ENCODE measurements at regions not wholly inside any gene's neighbourhood (a gene's known extent, or its start where the extent isn't known, plus 50 kb on each side); places are given as distances from the start of the nearest gene placed in this dataset.

DNA sequence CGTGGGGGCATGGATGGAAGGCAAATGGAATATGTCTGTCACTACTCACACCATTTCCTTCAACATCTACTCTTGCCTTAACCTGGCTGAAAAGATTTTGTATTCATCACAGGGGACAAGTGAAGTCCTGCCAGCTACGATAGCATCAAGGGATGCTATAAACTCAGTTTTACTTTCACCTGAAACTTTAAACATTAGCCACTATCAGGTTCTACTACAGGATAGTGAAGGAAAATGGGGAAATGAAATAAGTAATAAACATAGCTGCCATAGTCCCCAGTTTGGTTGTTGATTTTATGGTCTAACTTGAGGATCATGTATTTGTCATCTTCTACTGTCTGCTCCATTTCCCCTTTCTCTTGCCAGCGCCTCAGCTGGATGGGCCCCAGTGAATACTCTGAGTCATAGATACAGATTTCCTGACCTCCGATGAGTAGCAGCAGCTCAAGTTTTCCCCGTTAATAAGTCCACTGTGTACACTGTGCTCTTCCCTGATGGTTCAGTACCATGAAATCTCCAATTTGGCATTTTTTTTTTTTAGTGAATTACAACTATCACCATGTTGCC lies 338.2 kb upstream of the SLCO3A1 start:
- Histone ChIP-seq H3K9me3 (ENCODE audit: control insufficient read depth in 3 of 3, low read length in 3 of 3) (no peaks in the 10 kb centered on the region), H3K36me3 (ENCODE audit: control insufficient read depth in 3 of 3, insufficient read depth in 3 of 3, low read length in 3 of 3) (no peaks in the 10 kb centered on the region), H3K9ac (ENCODE audit: low read depth in 1 of 3, low read length in 3 of 3) (no peak overlapping the region), H3K27ac (ENCODE audit: low read depth, low read length) (no peak overlapping the region), H3K4me1 (ENCODE audit: control insufficient read depth in 3 of 3, insufficient read depth in 3 of 3, low read length in 3 of 3) (peaks cover 0 to 4% (median 3%) of the 10 kb centered on the region in 3 donors), H3K27me3 (ENCODE audit: control insufficient read depth in 3 of 3, insufficient read depth in 3 of 3, low read length in 3 of 3) (no peaks in the 10 kb centered on the region), H3K4me3 (ENCODE audit: low read length in 3 of 3) (no peak overlapping the region)

DNA sequence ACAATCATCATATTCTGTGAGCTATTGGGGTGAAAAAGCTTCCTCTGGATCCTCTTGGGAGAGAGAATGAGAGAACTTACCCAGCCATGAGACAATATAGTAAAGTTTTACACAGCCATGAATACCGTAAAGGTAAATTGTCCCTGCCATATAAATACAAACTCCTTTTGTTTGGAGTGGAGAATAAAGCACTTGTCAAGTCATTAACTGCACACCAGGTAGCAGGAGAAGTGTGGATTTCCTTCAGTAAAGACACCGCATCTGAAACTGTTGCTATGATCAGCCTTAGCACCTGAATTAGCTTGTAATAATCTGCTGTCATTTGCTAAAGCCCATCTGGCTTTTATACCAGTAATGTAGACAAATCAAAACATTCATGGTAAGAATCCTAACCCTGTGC lies 336.6 kb upstream of the SLCO3A1 start:
- Histone ChIP-seq H3K27ac (ENCODE audit: low read depth, low read length) (no peak overlapping the region), H3K27me3 (ENCODE audit: control insufficient read depth in 3 of 3, insufficient read depth in 3 of 3, low read length in 3 of 3) (no peaks in the 10 kb centered on the region), H3K4me1 (ENCODE audit: control insufficient read depth in 3 of 3, insufficient read depth in 3 of 3, low read length in 3 of 3) (peaks cover 0 to 4% (median 3%) of the 10 kb centered on the region in 3 donors), H3K9ac (ENCODE audit: low read depth in 1 of 3, low read length in 3 of 3) (no peak overlapping the region), H3K9me3 (ENCODE audit: control insufficient read depth in 3 of 3, low read length in 3 of 3) (no peaks in the 10 kb centered on the region), H3K4me3 (ENCODE audit: low read length in 3 of 3) (no peak overlapping the region), H3K36me3 (ENCODE audit: control insufficient read depth in 3 of 3, insufficient read depth in 3 of 3, low read length in 3 of 3) (no peaks in the 10 kb centered on the region)

GRCh38 chr15:91517491-91518200 lies 335.9 kb upstream of the SLCO3A1 start:
- no peaks in the 10 kb centered on the region for H3K27me3 ChIP-seq (ENCODE audit: control insufficient read depth in 3 of 3, insufficient read depth in 3 of 3, low read length in 3 of 3)
- H3K4me1 ChIP-seq (ENCODE audit: control insufficient read depth in 3 of 3, insufficient read depth in 3 of 3, low read length in 3 of 3) = peaks cover 0 to 4% (median 3%) of the 10 kb centered on the region in 3 donors
- no peak overlapping the region for H3K4me3 ChIP-seq (ENCODE audit: low read length in 3 of 3)
- no peaks in the 10 kb centered on the region for H3K9me3 ChIP-seq (ENCODE audit: control insufficient read depth in 3 of 3, low read length in 3 of 3)
- H3K36me3 ChIP-seq (ENCODE audit: control insufficient read depth in 3 of 3, insufficient read depth in 3 of 3, low read length in 3 of 3) = no peaks in the 10 kb centered on the region
- no peak overlapping the region for H3K9ac ChIP-seq (ENCODE audit: low read depth in 1 of 3, low read length in 3 of 3)
- H3K27ac ChIP-seq (ENCODE audit: low read depth, low read length) = no peak overlapping the region

DNA sequence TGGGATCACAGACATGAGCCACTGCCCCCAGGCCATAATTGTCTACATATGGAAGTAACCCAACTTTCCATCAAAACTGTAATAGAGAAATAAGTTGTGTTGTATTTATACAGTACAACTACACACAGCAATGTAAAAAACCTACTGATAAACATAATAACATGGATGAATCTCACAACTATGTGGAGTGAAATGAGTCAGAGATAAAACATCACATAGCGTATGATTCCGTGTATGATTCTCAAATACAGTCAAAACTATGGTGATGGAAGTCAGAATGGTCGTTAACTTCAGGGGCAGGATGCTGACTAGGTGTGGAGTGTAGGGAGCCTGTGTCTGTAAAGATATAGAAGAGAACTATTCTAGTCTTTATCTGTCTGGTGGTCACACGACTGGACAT lies 332.7 kb upstream of the SLCO3A1 start:
- Histone ChIP-seq H3K27me3 (ENCODE audit: control insufficient read depth in 3 of 3, insufficient read depth in 3 of 3, low read length in 3 of 3) (no peaks in the 10 kb centered on the region), H3K27ac (ENCODE audit: low read depth, low read length) (no peak overlapping the region), H3K4me3 (ENCODE audit: low read length in 3 of 3) (no peak overlapping the region), H3K9ac (ENCODE audit: low read depth in 1 of 3, low read length in 3 of 3) (no peak overlapping the region), H3K9me3 (ENCODE audit: control insufficient read depth in 3 of 3, low read length in 3 of 3) (no peaks in the 10 kb centered on the region), H3K36me3 (ENCODE audit: control insufficient read depth in 3 of 3, insufficient read depth in 3 of 3, low read length in 3 of 3) (no peaks in the 10 kb centered on the region), H3K4me1 (ENCODE audit: control insufficient read depth in 3 of 3, insufficient read depth in 3 of 3, low read length in 3 of 3) (peaks cover 0 to 1% (median under 1%) of the 10 kb centered on the region in 3 donors)

- Histone ChIP-seq H3K4me3 (ENCODE audit: low read length in 3 of 3) (no peak overlapping the region), H3K27me3 (ENCODE audit: control insufficient read depth in 3 of 3, insufficient read depth in 3 of 3, low read length in 3 of 3) (no peaks in the 10 kb centered on the region), H3K4me1 (ENCODE audit: control insufficient read depth in 3 of 3, insufficient read depth in 3 of 3, low read length in 3 of 3) (no peaks in the 10 kb centered on the region), H3K36me3 (ENCODE audit: control insufficient read depth in 3 of 3, insufficient read depth in 3 of 3, low read length in 3 of 3) (no peaks in the 10 kb centered on the region), H3K9ac (ENCODE audit: low read depth in 1 of 3, low read length in 3 of 3) (no peak overlapping the region), H3K27ac (ENCODE audit: low read depth, low read length) (no peak overlapping the region), H3K9me3 (ENCODE audit: control insufficient read depth in 3 of 3, low read length in 3 of 3) (no peaks in the 10 kb centered on the region)
These were observed 332.0 kb upstream of the SLCO3A1 start for GRCh38 chr15:91521548-91521947.

DNA sequence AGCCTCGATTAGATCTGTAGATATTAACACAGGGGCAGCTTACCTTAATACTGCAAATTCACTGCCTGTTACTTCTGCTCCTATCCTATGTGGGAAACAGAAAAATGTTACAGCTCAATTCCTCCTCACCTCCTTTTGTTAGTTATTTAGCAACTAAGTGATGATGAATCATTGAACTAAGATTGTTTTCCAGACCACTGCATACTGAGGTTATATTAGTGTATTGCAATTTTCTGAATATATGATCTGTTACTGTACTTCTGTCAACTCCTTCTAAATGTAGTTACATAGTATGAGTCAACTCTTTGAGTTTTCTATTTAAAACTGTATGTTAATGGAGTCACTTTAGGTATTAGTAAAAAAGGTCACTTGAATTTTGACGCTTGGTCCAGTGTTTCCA lies 331.5 kb upstream of the SLCO3A1 start:
- Histone ChIP-seq H3K27me3 (ENCODE audit: control insufficient read depth in 3 of 3, insufficient read depth in 3 of 3, low read length in 3 of 3) (no peaks in the 10 kb centered on the region), H3K27ac (ENCODE audit: low read depth, low read length) (no peak overlapping the region), H3K9me3 (ENCODE audit: control insufficient read depth in 3 of 3, low read length in 3 of 3) (no peaks in the 10 kb centered on the region), H3K4me1 (ENCODE audit: control insufficient read depth in 3 of 3, insufficient read depth in 3 of 3, low read length in 3 of 3) (no peaks in the 10 kb centered on the region), H3K36me3 (ENCODE audit: control insufficient read depth in 3 of 3, insufficient read depth in 3 of 3, low read length in 3 of 3) (no peaks in the 10 kb centered on the region), H3K4me3 (ENCODE audit: low read length in 3 of 3) (no peak overlapping the region), H3K9ac (ENCODE audit: low read depth in 1 of 3, low read length in 3 of 3) (no peak overlapping the region)

DNA sequence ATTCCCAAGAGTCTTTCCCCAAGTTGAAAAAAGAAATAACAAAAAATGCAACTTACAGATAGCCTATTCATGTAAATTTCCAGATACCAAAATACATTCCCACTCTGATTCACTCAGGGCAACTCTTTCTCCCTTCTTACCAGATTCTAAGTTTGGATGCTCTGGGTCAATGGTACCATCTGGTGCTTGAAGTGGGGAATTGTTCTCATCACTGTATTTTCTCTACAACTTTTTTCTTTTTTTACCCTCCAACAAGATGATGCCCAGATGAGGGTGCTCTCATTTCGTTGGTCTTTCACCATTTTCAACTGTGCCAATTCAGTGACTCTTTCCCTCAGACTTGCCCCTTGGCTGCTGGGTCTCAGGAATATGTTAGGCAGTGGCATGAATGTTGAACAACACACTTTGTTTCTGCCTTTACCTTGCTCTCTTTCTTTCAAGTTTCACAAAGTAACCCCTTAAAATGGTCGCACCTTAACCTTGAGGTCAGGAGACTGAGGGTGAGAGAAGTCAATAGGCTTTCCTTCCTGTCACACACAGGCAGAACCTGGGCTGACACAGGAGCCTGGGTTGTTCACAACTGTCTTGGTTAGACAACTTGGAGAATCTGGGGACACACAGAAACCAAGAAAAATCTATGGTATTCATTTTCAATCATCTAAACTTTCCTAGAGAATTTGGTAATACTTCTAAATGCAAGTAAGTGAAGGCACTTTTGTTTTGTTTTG lies 330.7 kb upstream of the SLCO3A1 start:
- Histone ChIP-seq H3K27ac (ENCODE audit: low read depth, low read length) (no peak overlapping the region), H3K36me3 (ENCODE audit: control insufficient read depth in 3 of 3, insufficient read depth in 3 of 3, low read length in 3 of 3) (no peaks in the 10 kb centered on the region), H3K9me3 (ENCODE audit: control insufficient read depth in 3 of 3, low read length in 3 of 3) (no peaks in the 10 kb centered on the region), H3K9ac (ENCODE audit: low read depth in 1 of 3, low read length in 3 of 3) (no peak overlapping the region), H3K4me1 (ENCODE audit: control insufficient read depth in 3 of 3, insufficient read depth in 3 of 3, low read length in 3 of 3) (no peaks in the 10 kb centered on the region), H3K4me3 (ENCODE audit: low read length in 3 of 3) (no peak overlapping the region), H3K27me3 (ENCODE audit: control insufficient read depth in 3 of 3, insufficient read depth in 3 of 3, low read length in 3 of 3) (no peaks in the 10 kb centered on the region)

DNA sequence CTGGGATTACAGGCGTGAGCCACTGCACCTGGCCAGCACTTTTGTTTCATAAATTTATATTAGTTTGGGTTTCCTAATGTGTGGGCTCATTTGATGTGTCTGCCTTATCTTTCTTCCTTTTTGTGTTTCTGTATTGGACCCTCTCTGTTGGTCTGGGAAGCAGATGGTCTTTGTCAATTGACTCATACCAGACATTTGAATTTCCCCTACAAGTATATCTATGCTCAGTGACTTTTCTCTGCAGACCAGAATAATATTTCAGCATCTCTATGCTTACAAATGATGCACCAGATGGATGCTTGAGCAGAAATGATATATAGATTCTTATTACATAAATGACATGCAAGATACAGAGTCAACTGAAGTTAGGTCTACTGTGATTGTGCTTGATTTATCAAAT lies 329.9 kb upstream of the SLCO3A1 start:
- peaks cover 0 to 1% (median 0%) of the 10 kb centered on the region in 3 donors for H3K4me1 ChIP-seq (ENCODE audit: control insufficient read depth in 3 of 3, insufficient read depth in 3 of 3, low read length in 3 of 3)
- H3K27me3 ChIP-seq (ENCODE audit: control insufficient read depth in 3 of 3, insufficient read depth in 3 of 3, low read length in 3 of 3) = no peaks in the 10 kb centered on the region
- H3K36me3 ChIP-seq (ENCODE audit: control insufficient read depth in 3 of 3, insufficient read depth in 3 of 3, low read length in 3 of 3) = no peaks in the 10 kb centered on the region
- no peak overlapping the region for H3K27ac ChIP-seq (ENCODE audit: low read depth, low read length)
- no peaks in the 10 kb centered on the region for H3K9me3 ChIP-seq (ENCODE audit: control insufficient read depth in 3 of 3, low read length in 3 of 3)
- no peak overlapping the region for H3K9ac ChIP-seq (ENCODE audit: low read depth in 1 of 3, low read length in 3 of 3)
- H3K4me3 ChIP-seq (ENCODE audit: low read length in 3 of 3) = no peak overlapping the region

GRCh38 chr15:91524534-91524933 lies 329.0 kb upstream of the SLCO3A1 start:
- Histone ChIP-seq H3K9ac (ENCODE audit: low read depth in 1 of 3, low read length in 3 of 3) (no peak overlapping the region), H3K27ac (ENCODE audit: low read depth, low read length) (no peak overlapping the region), H3K9me3 (ENCODE audit: control insufficient read depth in 3 of 3, low read length in 3 of 3) (no peaks in the 10 kb centered on the region), H3K36me3 (ENCODE audit: control insufficient read depth in 3 of 3, insufficient read depth in 3 of 3, low read length in 3 of 3) (no peaks in the 10 kb centered on the region), H3K4me3 (ENCODE audit: low read length in 3 of 3) (no peak overlapping the region), H3K27me3 (ENCODE audit: control insufficient read depth in 3 of 3, insufficient read depth in 3 of 3, low read length in 3 of 3) (no peaks in the 10 kb centered on the region), H3K4me1 (ENCODE audit: control insufficient read depth in 3 of 3, insufficient read depth in 3 of 3, low read length in 3 of 3) (peaks cover 0 to 7% (median 2%) of the 10 kb centered on the region in 3 donors)

DNA sequence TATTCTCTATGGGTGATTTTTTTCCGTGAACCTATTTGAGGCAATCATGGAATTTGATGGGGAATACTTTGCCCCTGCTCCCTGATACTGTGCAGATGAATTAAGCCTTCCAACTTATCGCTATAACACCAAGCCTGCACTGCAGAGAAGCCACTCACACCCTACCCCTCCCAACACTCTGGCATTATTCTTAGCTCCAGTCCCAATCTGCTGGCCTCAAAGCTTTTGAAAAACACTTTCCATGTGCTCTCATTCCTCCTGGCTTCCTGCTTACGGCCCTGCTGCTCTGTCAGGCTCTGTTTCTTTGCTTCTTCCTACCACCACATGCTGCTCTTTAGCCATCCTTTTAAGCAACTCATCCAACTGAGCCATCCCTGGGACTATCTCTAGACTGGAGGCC lies 327.8 kb upstream of the SLCO3A1 start:
- H3K4me3 ChIP-seq (ENCODE audit: low read length in 3 of 3) = no peak overlapping the region
- H3K36me3 ChIP-seq (ENCODE audit: control insufficient read depth in 3 of 3, insufficient read depth in 3 of 3, low read length in 3 of 3) = no peaks in the 10 kb centered on the region
- H3K27me3 ChIP-seq (ENCODE audit: control insufficient read depth in 3 of 3, insufficient read depth in 3 of 3, low read length in 3 of 3) = no peaks in the 10 kb centered on the region
- no peak overlapping the region for H3K9ac ChIP-seq (ENCODE audit: low read depth in 1 of 3, low read length in 3 of 3)
- H3K9me3 ChIP-seq (ENCODE audit: control insufficient read depth in 3 of 3, low read length in 3 of 3) = no peaks in the 10 kb centered on the region
- no peak overlapping the region for H3K27ac ChIP-seq (ENCODE audit: low read depth, low read length)
- H3K4me1 ChIP-seq (ENCODE audit: control insufficient read depth in 3 of 3, insufficient read depth in 3 of 3, low read length in 3 of 3) = peaks cover 2 to 11% (median 4%) of the 10 kb centered on the region in 3 donors

Measured in skeletal muscle tissue (tissue), 3 donors.